ENCODE measurements at regions not wholly inside any gene's neighbourhood (a gene's known extent, or its start where the extent isn't known, plus 50 kb on each side); places are given as distances from the start of the nearest gene placed in this dataset.

DNA sequence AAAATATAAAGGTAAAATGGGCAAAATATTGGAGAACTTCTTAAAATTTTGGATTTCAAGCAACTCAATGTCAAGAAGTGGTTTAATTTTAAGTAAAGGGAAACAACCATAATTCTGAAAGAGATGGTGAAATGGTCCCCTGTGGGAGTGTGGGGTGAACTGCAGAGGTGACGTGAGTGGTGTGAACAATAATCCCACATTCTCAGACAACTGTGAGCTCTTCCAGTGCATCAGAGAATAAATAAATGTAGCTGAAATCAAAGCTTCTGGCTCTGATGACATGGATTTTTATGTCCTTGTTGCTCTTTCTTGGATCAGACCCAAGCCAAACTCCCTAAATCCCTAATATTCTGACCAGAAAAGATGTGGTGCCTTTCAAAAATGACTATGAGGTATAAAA, 672.7 kb downstream of the ZEB2 start (continued):
- no peak for TF ChIP-seq ZFP3 (CRISPR knock-in tag; IDR thresholded peaks at IDR 0.05)
- no peak for TF ChIP-seq OSR1 (CRISPR knock-in tag; IDR thresholded peaks at IDR 0.05)
- TF ChIP-seq, protein P1, sequence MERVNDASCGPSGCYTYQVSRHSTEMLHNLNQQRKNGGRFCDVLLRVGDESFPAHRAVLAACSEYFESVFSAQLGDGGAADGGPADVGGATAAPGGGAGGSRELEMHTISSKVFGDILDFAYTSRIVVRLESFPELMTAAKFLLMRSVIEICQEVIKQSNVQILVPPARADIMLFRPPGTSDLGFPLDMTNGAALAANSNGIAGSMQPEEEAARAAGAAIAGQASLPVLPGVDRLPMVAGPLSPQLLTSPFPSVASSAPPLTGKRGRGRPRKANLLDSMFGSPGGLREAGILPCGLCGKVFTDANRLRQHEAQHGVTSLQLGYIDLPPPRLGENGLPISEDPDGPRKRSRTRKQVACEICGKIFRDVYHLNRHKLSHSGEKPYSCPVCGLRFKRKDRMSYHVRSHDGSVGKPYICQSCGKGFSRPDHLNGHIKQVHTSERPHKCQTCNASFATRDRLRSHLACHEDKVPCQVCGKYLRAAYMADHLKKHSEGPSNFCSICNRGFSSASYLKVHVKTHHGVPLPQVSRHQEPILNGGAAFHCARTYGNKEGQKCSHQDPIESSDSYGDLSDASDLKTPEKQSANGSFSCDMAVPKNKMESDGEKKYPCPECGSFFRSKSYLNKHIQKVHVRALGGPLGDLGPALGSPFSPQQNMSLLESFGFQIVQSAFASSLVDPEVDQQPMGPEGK (CRISPR knock-in tag; IDR thresholded peaks at IDR 0.05; ENCODE audit: borderline replicate concordance): no peak

DNA sequence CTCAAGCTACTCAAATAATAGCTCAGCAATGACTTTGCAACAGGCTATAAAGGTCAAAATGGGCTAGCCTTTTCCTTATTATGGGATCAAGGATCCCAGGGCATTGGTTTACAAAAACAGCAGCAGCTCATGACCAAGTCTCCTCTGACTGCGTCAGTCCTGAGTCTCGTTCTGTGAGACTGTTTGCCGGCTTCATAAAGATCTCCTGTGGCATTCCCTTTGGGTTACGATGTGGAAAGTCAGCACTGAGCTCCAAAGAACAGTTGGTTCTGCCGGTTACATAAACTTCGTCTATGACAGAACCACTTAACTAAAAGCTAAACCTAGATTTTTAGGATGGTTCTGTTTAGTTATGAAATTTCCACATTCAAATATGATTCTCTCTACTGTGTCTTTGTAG, 674.9 kb downstream of the ZEB2 start:
- no peak for ATAC-seq
- no peak for TF ChIP-seq RARB (CRISPR knock-in tag; IDR thresholded peaks at IDR 0.05)
- TF ChIP-seq PPARA (CRISPR knock-in tag; IDR thresholded peaks at IDR 0.05; ENCODE audit: borderline replicate concordance): no peak
- TF ChIP-seq, protein P2, sequence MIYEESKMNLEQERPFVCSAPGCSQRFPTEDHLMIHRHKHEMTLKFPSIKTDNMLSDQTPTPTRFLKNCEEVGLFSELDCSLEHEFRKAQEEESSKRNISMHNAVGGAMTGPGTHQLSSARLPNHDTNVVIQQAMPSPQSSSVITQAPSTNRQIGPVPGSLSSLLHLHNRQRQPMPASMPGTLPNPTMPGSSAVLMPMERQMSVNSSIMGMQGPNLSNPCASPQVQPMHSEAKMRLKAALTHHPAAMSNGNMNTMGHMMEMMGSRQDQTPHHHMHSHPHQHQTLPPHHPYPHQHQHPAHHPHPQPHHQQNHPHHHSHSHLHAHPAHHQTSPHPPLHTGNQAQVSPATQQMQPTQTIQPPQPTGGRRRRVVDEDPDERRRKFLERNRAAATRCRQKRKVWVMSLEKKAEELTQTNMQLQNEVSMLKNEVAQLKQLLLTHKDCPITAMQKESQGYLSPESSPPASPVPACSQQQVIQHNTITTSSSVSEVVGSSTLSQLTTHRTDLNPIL (CRISPR knock-in tag; IDR thresholded peaks at IDR 0.05; ENCODE audit: low read depth): no peak
- no peak for TF ChIP-seq ZFP3 (CRISPR knock-in tag; IDR thresholded peaks at IDR 0.05)
- TF ChIP-seq ARNTL (CRISPR knock-in tag; IDR thresholded peaks at IDR 0.05; ENCODE audit: borderline replicate concordance, low read depth): no peak
- TF ChIP-seq ZC3H10 (CRISPR knock-in tag; IDR thresholded peaks at IDR 0.05): no peak
- TF ChIP-seq ESRRG (CRISPR knock-in tag; IDR thresholded peaks at IDR 0.05): no peak
- TF ChIP-seq, protein P3, sequence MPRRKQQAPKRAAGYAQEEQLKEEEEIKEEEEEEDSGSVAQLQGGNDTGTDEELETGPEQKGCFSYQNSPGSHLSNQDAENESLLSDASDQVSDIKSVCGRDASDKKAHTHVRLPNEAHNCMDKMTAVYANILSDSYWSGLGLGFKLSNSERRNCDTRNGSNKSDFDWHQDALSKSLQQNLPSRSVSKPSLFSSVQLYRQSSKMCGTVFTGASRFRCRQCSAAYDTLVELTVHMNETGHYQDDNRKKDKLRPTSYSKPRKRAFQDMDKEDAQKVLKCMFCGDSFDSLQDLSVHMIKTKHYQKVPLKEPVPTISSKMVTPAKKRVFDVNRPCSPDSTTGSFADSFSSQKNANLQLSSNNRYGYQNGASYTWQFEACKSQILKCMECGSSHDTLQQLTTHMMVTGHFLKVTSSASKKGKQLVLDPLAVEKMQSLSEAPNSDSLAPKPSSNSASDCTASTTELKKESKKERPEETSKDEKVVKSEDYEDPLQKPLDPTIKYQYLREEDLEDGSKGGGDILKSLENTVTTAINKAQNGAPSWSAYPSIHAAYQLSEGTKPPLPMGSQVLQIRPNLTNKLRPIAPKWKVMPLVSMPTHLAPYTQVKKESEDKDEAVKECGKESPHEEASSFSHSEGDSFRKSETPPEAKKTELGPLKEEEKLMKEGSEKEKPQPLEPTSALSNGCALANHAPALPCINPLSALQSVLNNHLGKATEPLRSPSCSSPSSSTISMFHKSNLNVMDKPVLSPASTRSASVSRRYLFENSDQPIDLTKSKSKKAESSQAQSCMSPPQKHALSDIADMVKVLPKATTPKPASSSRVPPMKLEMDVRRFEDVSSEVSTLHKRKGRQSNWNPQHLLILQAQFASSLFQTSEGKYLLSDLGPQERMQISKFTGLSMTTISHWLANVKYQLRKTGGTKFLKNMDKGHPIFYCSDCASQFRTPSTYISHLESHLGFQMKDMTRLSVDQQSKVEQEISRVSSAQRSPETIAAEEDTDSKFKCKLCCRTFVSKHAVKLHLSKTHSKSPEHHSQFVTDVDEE (CRISPR knock-in tag; IDR thresholded peaks at IDR 0.05): no peak
- TF ChIP-seq ZFP30 (CRISPR knock-in tag; IDR thresholded peaks at IDR 0.05): no peak
- no peak for TF ChIP-seq ISL1 (CRISPR knock-in tag; IDR thresholded peaks at IDR 0.05)
- TF ChIP-seq GLIS3 (CRISPR knock-in tag; IDR thresholded peaks at IDR 0.05): no peak
- no peak for TF ChIP-seq OSR1 (CRISPR knock-in tag; IDR thresholded peaks at IDR 0.05)
- TF ChIP-seq, protein P4, sequence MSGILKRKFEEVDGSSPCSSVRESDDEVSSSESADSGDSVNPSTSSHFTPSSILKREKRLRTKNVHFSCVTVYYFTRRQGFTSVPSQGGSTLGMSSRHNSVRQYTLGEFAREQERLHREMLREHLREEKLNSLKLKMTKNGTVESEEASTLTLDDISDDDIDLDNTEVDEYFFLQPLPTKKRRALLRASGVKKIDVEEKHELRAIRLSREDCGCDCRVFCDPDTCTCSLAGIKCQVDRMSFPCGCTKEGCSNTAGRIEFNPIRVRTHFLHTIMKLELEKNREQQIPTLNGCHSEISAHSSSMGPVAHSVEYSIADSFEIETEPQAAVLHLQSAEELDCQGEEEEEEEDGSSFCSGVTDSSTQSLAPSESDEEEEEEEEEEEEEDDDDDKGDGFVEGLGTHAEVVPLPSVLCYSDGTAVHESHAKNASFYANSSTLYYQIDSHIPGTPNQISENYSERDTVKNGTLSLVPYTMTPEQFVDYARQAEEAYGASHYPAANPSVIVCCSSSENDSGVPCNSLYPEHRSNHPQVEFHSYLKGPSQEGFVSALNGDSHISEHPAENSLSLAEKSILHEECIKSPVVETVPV (CRISPR knock-in tag; IDR thresholded peaks at IDR 0.05): no peak
- TF ChIP-seq ZNF565 (CRISPR knock-in tag; conservative IDR thresholded peaks at IDR 0.05; ENCODE audit: low read depth): no peak
- TF ChIP-seq, protein P1 (CRISPR knock-in tag; IDR thresholded peaks at IDR 0.05; ENCODE audit: borderline replicate concordance): no peak
- TF ChIP-seq SNAI2 (CRISPR knock-in tag; IDR thresholded peaks at IDR 0.05): no peak
- no peak for TF ChIP-seq CSDC2 (CRISPR knock-in tag; IDR thresholded peaks at IDR 0.05)
- TF ChIP-seq TOX (CRISPR knock-in tag; IDR thresholded peaks at IDR 0.05; ENCODE audit: borderline replicate concordance): no peak
- TF ChIP-seq TCF4 (CRISPR knock-in tag; IDR thresholded peaks at IDR 0.05; ENCODE audit: borderline replicate concordance): no peak

DNA sequence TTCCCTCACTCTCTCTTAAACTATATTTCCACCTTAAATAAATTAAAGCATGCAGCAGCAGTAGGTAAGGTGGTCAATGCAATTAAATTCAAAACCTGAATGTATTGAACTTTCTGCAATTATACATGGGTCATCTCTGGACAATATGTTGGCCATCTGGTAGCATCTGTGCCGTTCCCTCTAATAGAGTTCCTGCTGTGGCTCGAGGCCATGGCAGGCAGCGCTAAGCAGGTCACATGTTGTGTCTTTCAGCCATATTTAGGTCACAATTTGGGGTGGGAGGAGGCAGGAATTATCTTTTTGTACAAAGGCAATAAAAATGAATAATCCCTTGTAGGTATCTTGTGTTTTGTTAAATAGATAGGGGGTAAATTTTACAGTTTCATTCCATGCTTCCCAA, 676.2 kb downstream of the ZEB2 start:
- TF ChIP-seq TOX (CRISPR knock-in tag; IDR thresholded peaks at IDR 0.05; ENCODE audit: borderline replicate concordance) (no peak), CSDC2 (CRISPR knock-in tag; IDR thresholded peaks at IDR 0.05) (no peak)
- TF ChIP-seq, protein P2 (CRISPR knock-in tag; IDR thresholded peaks at IDR 0.05; ENCODE audit: low read depth): no peak
- ATAC-seq: no peak
